Panc1 (cell line): ENCODE measurements at regions not wholly inside any gene's neighbourhood (a gene's known extent, or its start where the extent isn't known, plus 50 kb on each side); places are given as distances from the start of the nearest gene placed in this dataset.

Experiments
- ATAC-seq: fragments of 200-7000 bp; cut with Tn5 transposase; 2 replicates; pipeline ENCODE4 v1.9.1; 2020; ENCODE audit warnings: mild to moderate bottlenecking, moderate library complexity
- BruUV-seq: library from RNA; stranded (reverse); fragments of 400-500 nt; replicated peaks from 2 replicates; lab custom pipeline; 2021; lab: Mats Ljungman, UMichigan
- CTCF ChIA-PET: fragments of 300-600 bp; sonication (Branson Sonifier 250); formaldehyde crosslinking; loops from one replicate; lab custom pipeline; 2022; ENCODE audit warnings: antibody characterized with exemption; lab: Charles Lee
- POLR2A ChIA-PET: fragments of 300-600 bp; sonication (Branson Sonifier 250); formaldehyde crosslinking; loops from one replicate; lab custom pipeline; 2022; ENCODE audit warnings: antibody characterized with exemption; lab: Charles Lee
- DNase-seq: peaks from one replicate; pipeline ENCODE4 v3.0.0-alpha.2; 2010; ENCODE audit warnings: low read depth, low spot score
- H3K27ac ChIP-seq: 2 replicates; pipeline ENCODE4 v1.5.1; 2011; ENCODE audit warnings: mild to moderate bottlenecking, low read length, inconsistent platforms
- H3K27me3 ChIP-seq: fragments of 200-500 bp; sonication (Bioruptor generic); 2 replicates; pipeline ENCODE4 v1.6.0; 2014; ENCODE audit warnings: low read length, inconsistent platforms; ENCODE audit not compliant: control insufficient read depth, insufficient read depth
- H3K36me3 ChIP-seq: fragments of 200-500 bp; sonication (Bioruptor generic); 2 replicates; pipeline ENCODE4 v1.5.1; 2014; ENCODE audit warnings: inconsistent platforms, mild to moderate bottlenecking, low read length, moderate library complexity; ENCODE audit not compliant: control insufficient read depth, insufficient read depth
- H3K4me1 ChIP-seq: 2 replicates; pipeline ENCODE4 v1.5.1; 2011; ENCODE audit warnings: inconsistent platforms, mild to moderate bottlenecking, low read length, moderate library complexity; ENCODE audit not compliant: control insufficient read depth, insufficient read depth
- H3K4me3 ChIP-seq, 2 experiments: 2 replicates each; pipeline ENCODE4 v1.5.1; 2011 to 2012; ENCODE audit warnings: low read depth in 2 of 2, low read length in 2 of 2, mild to moderate bottlenecking in 2 of 2, inconsistent platforms in 1 of 2, moderate library complexity in 1 of 2
- H3K9me3 ChIP-seq: fragments of 200-500 bp; sonication (Bioruptor generic); 2 replicates; pipeline ENCODE4 v1.5.1; 2014; ENCODE audit warnings: low read depth, mild to moderate bottlenecking, inconsistent platforms, low read length, moderate library complexity; ENCODE audit not compliant: control insufficient read depth, insufficient read depth
- POLR2AphosphoS5 ChIP-seq: IDR thresholded peaks from 2 replicates; pipeline ENCODE4 v1.6.1; 2012; ENCODE audit warnings: mild to moderate bottlenecking, low read depth, low read length, moderate library complexity
- SIN3A ChIP-seq: IDR thresholded peaks from 2 replicates; pipeline ENCODE4 v1.6.1; 2012; ENCODE audit warnings: low read depth, mild to moderate bottlenecking, low read length, moderate library complexity, borderline replicate concordance; ENCODE audit not compliant: insufficient read depth
- TCF7L2 ChIP-seq: IDR thresholded peaks from 2 replicates; pipeline ENCODE4 v1.6.1; 2011; ENCODE audit warnings: mild to moderate bottlenecking, low read depth, low read length, inconsistent platforms
- in situ Hi-C: cut with HindIII; loops from 2 replicates; pipeline ENCODE4 v1.10.0; 2016; ENCODE audit warnings: low sequenced_read_pairs, low pct_unique_long_range_greater_than_20kb
- intact Hi-C: fragments of 100-400 bp; cut with micrococcal nuclease; formaldehyde crosslinking; loops from one replicate; pipeline ENCODE4 v1.10.0; 2022; ENCODE audit not compliant: unreplicated experiment
- TF ChIP-seq, protein P1 (sequence below): fragments of 450-650 bp; IDR thresholded peaks from 2 replicates; pipeline ENCODE4 v1.5.1; 2017; ENCODE audit warnings: mild to moderate bottlenecking
- TF ChIP-seq, protein P2 (sequence below), 2 experiments: IDR thresholded peaks; 2 replicates each; pipeline ENCODE4 v1.6.1; 2011 to 2012; ENCODE audit warnings: low read depth in 2 of 2, control low read depth in 1 of 2, low read length in 1 of 2, mild to moderate bottlenecking in 1 of 2, moderate library complexity in 1 of 2; ENCODE audit not compliant: insufficient read depth in 1 of 2

DNA sequence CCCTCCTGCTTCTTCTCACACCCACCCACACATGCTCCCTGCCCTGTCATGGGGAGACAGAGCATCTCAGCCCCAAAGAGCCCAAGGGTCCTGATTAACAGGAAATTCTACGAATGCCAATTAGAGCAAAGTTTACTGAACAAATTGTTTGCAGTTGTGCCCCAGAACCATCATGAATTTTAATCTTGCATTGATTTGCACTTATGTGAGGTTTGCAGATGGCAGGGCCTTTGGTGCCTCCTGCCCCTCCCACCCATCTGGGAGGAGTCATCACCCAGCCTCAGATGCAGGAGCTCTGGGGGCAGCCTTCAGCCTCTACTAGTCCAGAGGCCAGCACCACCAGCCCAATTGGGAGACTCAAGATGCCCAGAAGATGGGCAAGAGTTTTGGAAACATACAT, 80.8 kb downstream of the PCDH1 start:
- H3K4me3 ChIP-seq, result no peak overlapping the region
- POLR2A ChIA-PET, result no interaction called here
- BruUV-seq, result no TSS peak
- H3K4me1 ChIP-seq, result no peaks in the 10 kb centered on the region
- ATAC-seq, result no peak
- intact Hi-C loops (no loop called here), in situ Hi-C loops (no loop called here)
- no peak overlapping the region for H3K27ac ChIP-seq
- TF ChIP-seq TCF7L2 (no peak), POLR2AphosphoS5 (no peak)
- TF ChIP-seq, protein P1, sequence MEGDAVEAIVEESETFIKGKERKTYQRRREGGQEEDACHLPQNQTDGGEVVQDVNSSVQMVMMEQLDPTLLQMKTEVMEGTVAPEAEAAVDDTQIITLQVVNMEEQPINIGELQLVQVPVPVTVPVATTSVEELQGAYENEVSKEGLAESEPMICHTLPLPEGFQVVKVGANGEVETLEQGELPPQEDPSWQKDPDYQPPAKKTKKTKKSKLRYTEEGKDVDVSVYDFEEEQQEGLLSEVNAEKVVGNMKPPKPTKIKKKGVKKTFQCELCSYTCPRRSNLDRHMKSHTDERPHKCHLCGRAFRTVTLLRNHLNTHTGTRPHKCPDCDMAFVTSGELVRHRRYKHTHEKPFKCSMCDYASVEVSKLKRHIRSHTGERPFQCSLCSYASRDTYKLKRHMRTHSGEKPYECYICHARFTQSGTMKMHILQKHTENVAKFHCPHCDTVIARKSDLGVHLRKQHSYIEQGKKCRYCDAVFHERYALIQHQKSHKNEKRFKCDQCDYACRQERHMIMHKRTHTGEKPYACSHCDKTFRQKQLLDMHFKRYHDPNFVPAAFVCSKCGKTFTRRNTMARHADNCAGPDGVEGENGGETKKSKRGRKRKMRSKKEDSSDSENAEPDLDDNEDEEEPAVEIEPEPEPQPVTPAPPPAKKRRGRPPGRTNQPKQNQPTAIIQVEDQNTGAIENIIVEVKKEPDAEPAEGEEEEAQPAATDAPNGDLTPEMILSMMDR, result no peak
- CTCF ChIA-PET, result no interaction called here
- DNase-seq, result no peak
- no peaks in the 10 kb centered on the region for H3K9me3 ChIP-seq
- no peaks in the 10 kb centered on the region for H3K27me3 ChIP-seq
- no peaks in the 10 kb centered on the region for H3K36me3 ChIP-seq

DNA sequence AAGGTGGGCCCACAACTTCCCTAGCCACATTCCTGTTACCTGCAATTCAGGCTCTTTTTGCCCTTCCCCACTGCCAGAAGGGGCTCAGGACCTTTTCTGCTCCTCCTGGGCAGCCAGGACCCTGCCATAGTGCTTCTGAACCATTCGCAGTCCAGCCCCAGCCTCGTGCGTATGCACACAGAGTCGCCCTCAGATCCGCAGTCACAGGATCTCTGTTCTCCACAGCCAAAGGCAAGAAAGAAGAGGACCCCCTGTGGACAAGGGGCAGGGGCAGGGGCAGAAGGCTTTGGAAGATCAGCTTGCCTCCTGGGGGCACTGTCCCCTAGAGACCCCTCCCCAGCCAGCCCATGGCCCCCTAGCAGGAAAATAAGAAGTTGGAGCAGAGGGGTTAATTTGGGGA, 82.8 kb downstream of the PCDH1 start:
- in situ Hi-C loops (no loop called here), intact Hi-C loops (no loop called here)
- Histone ChIP-seq H3K4me1 (no peaks in the 10 kb centered on the region), H3K4me3 (no peak overlapping the region), H3K9me3 (no peaks in the 10 kb centered on the region), H3K36me3 (no peaks in the 10 kb centered on the region), H3K27ac (no peak overlapping the region), H3K27me3 (no peaks in the 10 kb centered on the region)
- no TSS peak for BruUV-seq
- DNase-seq (no peak), ATAC-seq (no peak)
- TF ChIP-seq SIN3A (no peak), POLR2AphosphoS5 (no peak), TCF7L2 (no peak)
- TF ChIP-seq, protein P2, sequence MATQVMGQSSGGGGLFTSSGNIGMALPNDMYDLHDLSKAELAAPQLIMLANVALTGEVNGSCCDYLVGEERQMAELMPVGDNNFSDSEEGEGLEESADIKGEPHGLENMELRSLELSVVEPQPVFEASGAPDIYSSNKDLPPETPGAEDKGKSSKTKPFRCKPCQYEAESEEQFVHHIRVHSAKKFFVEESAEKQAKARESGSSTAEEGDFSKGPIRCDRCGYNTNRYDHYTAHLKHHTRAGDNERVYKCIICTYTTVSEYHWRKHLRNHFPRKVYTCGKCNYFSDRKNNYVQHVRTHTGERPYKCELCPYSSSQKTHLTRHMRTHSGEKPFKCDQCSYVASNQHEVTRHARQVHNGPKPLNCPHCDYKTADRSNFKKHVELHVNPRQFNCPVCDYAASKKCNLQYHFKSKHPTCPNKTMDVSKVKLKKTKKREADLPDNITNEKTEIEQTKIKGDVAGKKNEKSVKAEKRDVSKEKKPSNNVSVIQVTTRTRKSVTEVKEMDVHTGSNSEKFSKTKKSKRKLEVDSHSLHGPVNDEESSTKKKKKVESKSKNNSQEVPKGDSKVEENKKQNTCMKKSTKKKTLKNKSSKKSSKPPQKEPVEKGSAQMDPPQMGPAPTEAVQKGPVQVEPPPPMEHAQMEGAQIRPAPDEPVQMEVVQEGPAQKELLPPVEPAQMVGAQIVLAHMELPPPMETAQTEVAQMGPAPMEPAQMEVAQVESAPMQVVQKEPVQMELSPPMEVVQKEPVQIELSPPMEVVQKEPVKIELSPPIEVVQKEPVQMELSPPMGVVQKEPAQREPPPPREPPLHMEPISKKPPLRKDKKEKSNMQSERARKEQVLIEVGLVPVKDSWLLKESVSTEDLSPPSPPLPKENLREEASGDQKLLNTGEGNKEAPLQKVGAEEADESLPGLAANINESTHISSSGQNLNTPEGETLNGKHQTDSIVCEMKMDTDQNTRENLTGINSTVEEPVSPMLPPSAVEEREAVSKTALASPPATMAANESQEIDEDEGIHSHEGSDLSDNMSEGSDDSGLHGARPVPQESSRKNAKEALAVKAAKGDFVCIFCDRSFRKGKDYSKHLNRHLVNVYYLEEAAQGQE (IDR thresholded peaks at IDR 0.05; ENCODE audit: insufficient read depth in 1 of 2, low read depth in 2 of 2, low read length in 1 of 2), result no peak
- TF ChIP-seq, protein P1, result no peak
- CTCF ChIA-PET, result no interaction called here
- POLR2A ChIA-PET, result no interaction called here

- Histone ChIP-seq H3K36me3 (no peaks in the 10 kb centered on the region), H3K27me3 (no peaks in the 10 kb centered on the region), H3K27ac (no peak overlapping the region), H3K4me1 (no peaks in the 10 kb centered on the region), H3K4me3 (no peak overlapping the region), H3K9me3 (no peaks in the 10 kb centered on the region)
- CTCF ChIA-PET, result no interaction called here
- BruUV-seq, result no TSS peak
- intact Hi-C loops (no loop called here), in situ Hi-C loops (no loop called here)
- TF ChIP-seq POLR2AphosphoS5 (no peak), SIN3A (no peak)
- TF ChIP-seq, protein P2 (IDR thresholded peaks at IDR 0.05; ENCODE audit: insufficient read depth in 1 of 2, low read depth in 2 of 2, low read length in 1 of 2), result no peak
- POLR2A ChIA-PET, result no interaction called here
- DNase-seq (no peak), ATAC-seq (no peak)
Observed at GRCh38 chr5:141793881-141794280, 84.3 kb downstream of the PCDH1 start.
